ENCODE measurements at regions not wholly inside any gene's neighbourhood (a gene's known extent, or its start where the extent isn't known, plus 50 kb on each side); places are given as distances from the start of the nearest gene placed in this dataset.

DNA sequence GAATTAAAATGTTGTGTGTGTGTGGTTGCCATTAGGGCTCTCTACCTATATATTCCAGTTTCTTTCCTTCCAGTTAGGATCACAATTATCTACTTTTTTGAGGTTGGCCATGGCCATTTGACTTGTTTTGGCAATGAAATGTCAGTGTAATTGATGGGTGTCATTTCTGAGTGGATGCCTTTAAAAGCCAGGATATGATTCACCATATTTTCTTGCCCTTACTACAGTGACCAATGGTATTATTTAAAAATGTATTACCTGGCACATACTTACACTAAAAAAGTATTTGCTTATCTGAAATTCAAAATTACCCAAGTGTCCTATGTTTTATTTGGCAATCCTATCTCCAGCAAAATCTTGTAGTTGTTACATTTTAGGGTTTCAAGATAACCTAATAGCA, 258.7 kb upstream of the ACTBL2 start:
- no peaks in the 10 kb centered on the region for H3F3A ChIP-seq (ENCODE audit: insufficient read depth, low read length)

DNA sequence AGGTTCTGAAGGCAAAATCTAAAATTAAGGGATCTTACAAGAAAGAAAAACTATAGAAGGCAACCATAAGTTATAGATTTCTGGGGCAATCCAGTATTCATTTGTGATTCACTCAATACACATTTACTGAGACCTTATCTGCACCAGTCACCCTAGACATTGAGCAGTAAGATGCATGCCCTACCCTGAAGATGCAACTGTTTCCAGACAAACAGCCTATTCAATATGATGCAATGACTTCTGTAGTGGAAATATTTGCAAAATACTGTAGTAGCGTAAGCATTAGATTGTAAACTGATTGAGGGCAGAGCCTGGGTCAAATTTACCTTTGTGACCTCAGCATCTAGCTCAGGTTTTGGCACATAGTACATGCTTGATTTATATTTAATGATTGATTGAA, 256.2 kb upstream of the ACTBL2 start:
- Histone ChIP-seq H3K79me2 (ENCODE audit: insufficient read depth, low read length) (no peaks in the 10 kb centered on the region), H3K4me2 (ENCODE audit: low read length) (no peak overlapping the region), H3F3A (ENCODE audit: insufficient read depth, low read length) (no peaks in the 10 kb centered on the region), H3K27me3 (ENCODE audit: insufficient read depth, low read length) (no peaks in the 10 kb centered on the region), H3K27ac (ENCODE audit: low read depth, low read length, poor library complexity, severe bottlenecking) (no peak overlapping the region), H4K20me1 (ENCODE audit: insufficient read depth, low read length) (no peaks in the 10 kb centered on the region), H2AFZ (ENCODE audit: low read length) (no peak overlapping the region), H3K9me2 (ENCODE audit: low read depth, low read length) (no peaks in the 10 kb centered on the region), H3K36me3 (ENCODE audit: insufficient read depth, low read length) (no peaks in the 10 kb centered on the region), H3K4me3 (ENCODE audit: low read depth, low read length, poor library complexity, severe bottlenecking) (no peak overlapping the region), H3K9ac (ENCODE audit: low read length) (no peak overlapping the region), H3K4me1 (ENCODE audit: insufficient read depth, low read length, severe bottlenecking) (no peaks in the 10 kb centered on the region), H3K9me3 (ENCODE audit: low read length) (no peaks in the 10 kb centered on the region)
- TF ChIP-seq, protein P1, sequence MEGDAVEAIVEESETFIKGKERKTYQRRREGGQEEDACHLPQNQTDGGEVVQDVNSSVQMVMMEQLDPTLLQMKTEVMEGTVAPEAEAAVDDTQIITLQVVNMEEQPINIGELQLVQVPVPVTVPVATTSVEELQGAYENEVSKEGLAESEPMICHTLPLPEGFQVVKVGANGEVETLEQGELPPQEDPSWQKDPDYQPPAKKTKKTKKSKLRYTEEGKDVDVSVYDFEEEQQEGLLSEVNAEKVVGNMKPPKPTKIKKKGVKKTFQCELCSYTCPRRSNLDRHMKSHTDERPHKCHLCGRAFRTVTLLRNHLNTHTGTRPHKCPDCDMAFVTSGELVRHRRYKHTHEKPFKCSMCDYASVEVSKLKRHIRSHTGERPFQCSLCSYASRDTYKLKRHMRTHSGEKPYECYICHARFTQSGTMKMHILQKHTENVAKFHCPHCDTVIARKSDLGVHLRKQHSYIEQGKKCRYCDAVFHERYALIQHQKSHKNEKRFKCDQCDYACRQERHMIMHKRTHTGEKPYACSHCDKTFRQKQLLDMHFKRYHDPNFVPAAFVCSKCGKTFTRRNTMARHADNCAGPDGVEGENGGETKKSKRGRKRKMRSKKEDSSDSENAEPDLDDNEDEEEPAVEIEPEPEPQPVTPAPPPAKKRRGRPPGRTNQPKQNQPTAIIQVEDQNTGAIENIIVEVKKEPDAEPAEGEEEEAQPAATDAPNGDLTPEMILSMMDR (IDR thresholded peaks at IDR 0.05; ENCODE audit: low read length) = no peak
- TF ChIP-seq EZH2 (IDR thresholded peaks at IDR 0.05; ENCODE audit: borderline replicate concordance, low read length) = no peak

More for the DNA sequence above, 258.7 kb upstream of the ACTBL2 start:
- Histone ChIP-seq H3K79me2 (ENCODE audit: insufficient read depth, low read length) (no peaks in the 10 kb centered on the region), H2AFZ (ENCODE audit: low read length) (no peak overlapping the region), H3K4me1 (ENCODE audit: insufficient read depth, low read length, severe bottlenecking) (no peaks in the 10 kb centered on the region), H3K9me2 (ENCODE audit: low read depth, low read length) (no peaks in the 10 kb centered on the region), H3K9me3 (ENCODE audit: low read length) (no peaks in the 10 kb centered on the region), H3K36me3 (ENCODE audit: insufficient read depth, low read length) (no peaks in the 10 kb centered on the region), H4K20me1 (ENCODE audit: insufficient read depth, low read length) (no peaks in the 10 kb centered on the region), H3K4me2 (ENCODE audit: low read length) (no peak overlapping the region), H3K9ac (ENCODE audit: low read length) (no peak overlapping the region), H3K27me3 (ENCODE audit: insufficient read depth, low read length) (no peaks in the 10 kb centered on the region), H3K4me3 (ENCODE audit: low read depth, low read length, poor library complexity, severe bottlenecking) (no peak overlapping the region), H3K27ac (ENCODE audit: low read depth, low read length, poor library complexity, severe bottlenecking) (no peak overlapping the region)
- TF ChIP-seq, protein P1 (IDR thresholded peaks at IDR 0.05; ENCODE audit: low read length) = no peak
- no peak for TF ChIP-seq EZH2 (IDR thresholded peaks at IDR 0.05; ENCODE audit: borderline replicate concordance, low read length)

DNA sequence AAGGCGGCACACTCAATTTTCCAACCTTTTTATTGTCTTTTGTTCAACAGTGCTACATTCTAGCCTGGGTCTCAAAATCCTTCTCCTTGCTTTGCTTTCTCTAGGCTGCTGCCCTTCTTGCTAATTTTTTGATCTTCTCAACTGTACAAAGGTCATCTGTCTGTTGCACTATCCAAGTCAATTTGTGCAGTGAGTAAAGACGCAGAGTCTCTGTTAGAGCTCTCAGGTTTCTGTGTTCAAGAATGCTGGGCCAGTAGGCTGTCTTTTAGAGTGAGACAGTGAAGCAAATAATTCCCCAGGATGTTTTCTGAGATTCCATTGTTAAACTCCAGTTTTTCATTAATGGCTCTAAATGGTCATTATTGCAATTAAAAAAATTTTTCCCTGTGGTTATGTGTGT, 255.7 kb upstream of the ACTBL2 start:
- no peaks in the 10 kb centered on the region for H3K36me3 ChIP-seq (ENCODE audit: insufficient read depth, low read length)
- no peaks in the 10 kb centered on the region for H3K79me2 ChIP-seq (ENCODE audit: insufficient read depth, low read length)
- H3K27me3 ChIP-seq (ENCODE audit: insufficient read depth, low read length) = no peaks in the 10 kb centered on the region
- no peak for TF ChIP-seq EZH2 (IDR thresholded peaks at IDR 0.05; ENCODE audit: borderline replicate concordance, low read length)
- TF ChIP-seq, protein P1 (IDR thresholded peaks at IDR 0.05; ENCODE audit: low read length) = no peak
- no peak overlapping the region for H3K4me2 ChIP-seq (ENCODE audit: low read length)
- no peaks in the 10 kb centered on the region for H3F3A ChIP-seq (ENCODE audit: insufficient read depth, low read length)
- no peak overlapping the region for H3K27ac ChIP-seq (ENCODE audit: low read depth, low read length, poor library complexity, severe bottlenecking)
- no peaks in the 10 kb centered on the region for H4K20me1 ChIP-seq (ENCODE audit: insufficient read depth, low read length)
- H3K9me2 ChIP-seq (ENCODE audit: low read depth, low read length) = no peaks in the 10 kb centered on the region
- no peak overlapping the region for H3K9ac ChIP-seq (ENCODE audit: low read length)
- H2AFZ ChIP-seq (ENCODE audit: low read length) = no peak overlapping the region
- H3K4me1 ChIP-seq (ENCODE audit: insufficient read depth, low read length, severe bottlenecking) = no peaks in the 10 kb centered on the region
- H3K9me3 ChIP-seq (ENCODE audit: low read length) = no peaks in the 10 kb centered on the region
- H3K4me3 ChIP-seq (ENCODE audit: low read depth, low read length, poor library complexity, severe bottlenecking) = no peak overlapping the region
